Psoas muscle (tissue), 7 donors: ENCODE measurements at regions not wholly inside any gene's neighbourhood (a gene's known extent, or its start where the extent isn't known, plus 50 kb on each side); places are given as distances from the start of the nearest gene placed in this dataset.

Experiments used
- ATAC-seq, 4 donors: fragments of 200-7000 bp; cut with Tn5 transposase; one replicate each; pipeline ENCODE4 v1.9.1; 2020; ENCODE audit warnings: moderate library complexity in 3 of 4, mild to moderate bottlenecking in 2 of 4
- DNase-seq, 2 donors: peaks; one replicate each; pipeline ENCODE4 v3.0.0-alpha.2; 2020
- H3K27ac ChIP-seq: fragments of 200-600 bp; one replicate; pipeline ENCODE4 v1.8.0; 2022
- H3K27me3 ChIP-seq, 3 donors: fragments of 200-600 bp in 1 of 3; one replicate each; pipeline versions ENCODE4 v1.6.1 to v1.8.0; 2013 to 2022; ENCODE audit warnings: low read length in 2 of 3, mild to moderate bottlenecking in 2 of 3, moderate library complexity in 1 of 3; ENCODE audit not compliant: insufficient read depth in 3 of 3
- H3K36me3 ChIP-seq, 2 donors: fragments of 200-600 bp in 1 of 2; one replicate each; pipeline versions ENCODE4 v1.6.1 to v1.8.0; 2013 to 2022; ENCODE audit warnings: low read depth in 1 of 2, mild to moderate bottlenecking in 1 of 2, moderate library complexity in 1 of 2; ENCODE audit not compliant: insufficient read depth in 1 of 2
- H3K4me1 ChIP-seq: fragments of 200-600 bp; one replicate; pipeline ENCODE4 v1.8.0; 2022
- H3K4me3 ChIP-seq: fragments of 200-600 bp; one replicate; pipeline ENCODE4 v1.8.0; 2022; ENCODE audit warnings: mild to moderate bottlenecking
- H3K9me3 ChIP-seq: fragments of 200-600 bp; one replicate; pipeline ENCODE4 v1.8.0; 2022
- WGBS, 3 donors: extraction: QIAGEN DNeasy Blood & Tissue Kit; methylation state at CpG; one replicate each; pipeline versions ENCODE4 v1.1.6 to v1.1.7; 2013; 5-methylcytosine and 5-hydroxymethylcytosine counted together
- intact Hi-C, 2 donors: fragments of 100-400 bp; cut with DNase I; formaldehyde crosslinking; loops; one replicate each; pipeline versions ENCODE4 v1.11.0 to v1.14.2; 2022
- TF ChIP-seq, protein P1 (sequence below): fragments of 200-600 bp; IDR thresholded peaks from one replicate; pipeline ENCODE4 v1.8.0; 2022; ENCODE audit warnings: antibody characterized with exemption
- donor health status: healthy with polysubstance abuse.
- donor health status: DM: no; HTN: no; CAD: no; lungs with moderate emphysema.
- donor health status: Bipolar disorder and iron deficiency.
- donor health status: healthy.
- donor health status: DM: yes; HTN: yes; CAD: no.
- donor health status: DM: no; HTN: no; CAD: no.
- donor health status: DM: yes; HTN: yes; CAD: no.

DNA sequence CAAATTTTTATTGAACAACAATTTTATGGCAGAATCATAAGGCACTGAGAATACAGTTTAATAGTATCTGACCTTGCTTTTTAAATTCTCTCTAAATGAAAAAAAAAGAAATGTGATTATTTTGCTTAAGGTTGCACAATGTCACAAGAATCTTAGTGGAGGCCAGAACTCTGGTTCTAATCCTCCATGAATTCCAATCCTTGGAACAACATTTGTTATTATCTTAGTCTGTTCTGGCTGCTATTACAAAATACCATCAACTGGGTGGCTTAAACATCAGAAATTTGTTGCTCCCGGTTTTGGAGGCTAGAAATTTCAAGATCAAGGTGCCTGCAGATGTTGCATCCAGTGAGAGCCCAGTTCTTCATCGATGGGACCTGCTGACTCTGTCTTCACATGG lies 158.2 kb upstream of the POM121L12 start:
- no peak for ATAC-seq

DNA sequence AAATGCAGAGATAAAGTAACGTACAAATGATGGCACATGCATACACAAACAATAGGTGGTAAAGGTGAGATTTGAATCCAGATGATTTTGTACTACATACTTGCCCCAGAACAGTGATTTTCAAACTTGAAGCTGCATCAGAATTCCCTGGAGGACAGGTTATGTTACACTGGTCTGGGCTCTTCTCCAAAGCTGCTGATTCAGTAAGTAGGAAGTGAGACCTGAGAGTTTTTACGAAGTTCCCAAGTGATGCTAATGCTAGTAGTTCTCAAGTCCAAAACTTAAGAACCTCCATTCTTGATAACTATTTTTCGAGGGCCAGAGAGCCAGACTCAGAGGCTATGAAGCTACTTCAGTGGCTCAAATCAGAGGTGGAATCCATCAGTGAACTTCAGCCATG lies 159.0 kb upstream of the POM121L12 start:
- TF ChIP-seq, protein P1, sequence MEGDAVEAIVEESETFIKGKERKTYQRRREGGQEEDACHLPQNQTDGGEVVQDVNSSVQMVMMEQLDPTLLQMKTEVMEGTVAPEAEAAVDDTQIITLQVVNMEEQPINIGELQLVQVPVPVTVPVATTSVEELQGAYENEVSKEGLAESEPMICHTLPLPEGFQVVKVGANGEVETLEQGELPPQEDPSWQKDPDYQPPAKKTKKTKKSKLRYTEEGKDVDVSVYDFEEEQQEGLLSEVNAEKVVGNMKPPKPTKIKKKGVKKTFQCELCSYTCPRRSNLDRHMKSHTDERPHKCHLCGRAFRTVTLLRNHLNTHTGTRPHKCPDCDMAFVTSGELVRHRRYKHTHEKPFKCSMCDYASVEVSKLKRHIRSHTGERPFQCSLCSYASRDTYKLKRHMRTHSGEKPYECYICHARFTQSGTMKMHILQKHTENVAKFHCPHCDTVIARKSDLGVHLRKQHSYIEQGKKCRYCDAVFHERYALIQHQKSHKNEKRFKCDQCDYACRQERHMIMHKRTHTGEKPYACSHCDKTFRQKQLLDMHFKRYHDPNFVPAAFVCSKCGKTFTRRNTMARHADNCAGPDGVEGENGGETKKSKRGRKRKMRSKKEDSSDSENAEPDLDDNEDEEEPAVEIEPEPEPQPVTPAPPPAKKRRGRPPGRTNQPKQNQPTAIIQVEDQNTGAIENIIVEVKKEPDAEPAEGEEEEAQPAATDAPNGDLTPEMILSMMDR, result no peak
- 68 to 73% (median 71%) methylated on average over 3 of the region's 3 CpGs for WGBS, 3 donors

More for the DNA sequence above, 158.2 kb upstream of the POM121L12 start:
- intact Hi-C loops, result no loop called here
- no peak for DNase-seq
- TF ChIP-seq, protein P1, result no peak
- no peaks in the 10 kb centered on the region for H3K4me1 ChIP-seq
- no peaks in the 10 kb centered on the region for H3K36me3 ChIP-seq
- peaks cover 7% of the 10 kb centered on the region for H3K9me3 ChIP-seq
- WGBS, 3 donors, result 40 to 51% (median 50%) methylated on average over 2 of the region's 2 CpGs
- H3K27me3 ChIP-seq, result peaks cover 0 to 2% (median 0%) of the 10 kb centered on the region in 3 donors
- no peak overlapping the region for H3K4me3 ChIP-seq
- no peak overlapping the region for H3K27ac ChIP-seq

GRCh38 chr7:52863652-52864051 lies 171.8 kb upstream of the POM121L12 start:
- WGBS, 3 donors, result 47 to 58% (median 57%) methylated on average over 2 of the region's 2 CpGs

More for the DNA sequence above, 159.0 kb upstream of the POM121L12 start:
- Histone ChIP-seq H3K36me3 (no peaks in the 10 kb centered on the region), H3K9me3 (peaks cover 7% of the 10 kb centered on the region), H3K27ac (no peak overlapping the region), H3K4me1 (no peaks in the 10 kb centered on the region), H3K4me3 (no peak overlapping the region), H3K27me3 (peaks cover 0 to 2% (median 0%) of the 10 kb centered on the region in 3 donors)
- intact Hi-C loops, result no loop called here
- DNase-seq (no peak), ATAC-seq (no peak)

DNA sequence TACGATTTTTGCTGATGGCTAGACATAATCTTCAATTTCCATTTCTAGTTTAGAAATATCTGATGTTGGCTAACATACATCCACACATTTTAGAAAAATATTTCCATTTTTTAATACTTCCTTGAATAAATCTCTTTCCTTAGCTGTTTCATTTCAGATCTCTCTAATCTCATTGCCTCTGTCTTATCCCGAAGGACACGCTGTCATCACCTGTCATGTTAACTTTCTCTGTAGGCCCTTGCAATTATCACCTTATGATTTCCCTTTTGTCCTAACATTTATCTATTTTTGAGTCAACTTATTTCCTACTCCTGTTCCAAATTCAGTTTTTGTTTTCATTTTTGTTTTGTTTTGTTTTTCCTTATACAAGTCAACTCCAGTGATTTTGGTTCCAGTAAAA lies 173.1 kb upstream of the POM121L12 start:
- no peaks in the 10 kb centered on the region for H3K9me3 ChIP-seq
- no peak overlapping the region for H3K27ac ChIP-seq
- ATAC-seq (no peak), DNase-seq (no peak)
- intact Hi-C loops, result no loop called here
- no peaks in the 10 kb centered on the region for H3K27me3 ChIP-seq
- TF ChIP-seq, protein P1, result no peak
- H3K36me3 ChIP-seq, result no peaks in the 10 kb centered on the region
- H3K4me3 ChIP-seq, result no peak overlapping the region
- no peaks in the 10 kb centered on the region for H3K4me1 ChIP-seq
- 83 to 91% (median 85%) methylated on average over 3 of the region's 3 CpGs for WGBS, 3 donors

More at GRCh38 chr7:52863652-52864051, 171.8 kb upstream of the POM121L12 start:
- DNase-seq, result no peak
- Histone ChIP-seq H3K4me1 (no peaks in the 10 kb centered on the region), H3K36me3 (no peaks in the 10 kb centered on the region), H3K27me3 (no peaks in the 10 kb centered on the region), H3K27ac (no peak overlapping the region), H3K9me3 (no peaks in the 10 kb centered on the region), H3K4me3 (no peak overlapping the region)
- peak in 1 of 4 donors; percentile 21 for ATAC-seq
- intact Hi-C loops, result no loop called here
- TF ChIP-seq, protein P1, result no peak

DNA sequence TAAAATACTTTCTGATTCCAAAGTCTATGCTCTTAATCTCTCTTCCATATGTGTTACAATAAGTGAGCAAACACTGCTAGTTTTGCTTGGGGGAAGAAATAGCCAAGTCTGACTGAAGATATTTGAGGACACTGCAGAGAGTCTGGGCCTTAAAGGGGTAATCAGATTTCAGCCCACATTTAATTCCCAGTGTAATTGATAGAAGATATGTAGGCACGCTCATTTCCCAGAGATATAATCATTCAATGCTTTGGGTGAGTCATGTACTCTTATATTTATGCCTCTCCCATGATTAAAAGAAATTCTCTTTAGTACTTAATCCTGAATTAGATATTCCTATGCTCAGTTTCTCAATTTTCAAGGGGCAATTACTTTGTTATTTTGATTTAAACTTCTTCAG lies 178.1 kb upstream of the POM121L12 start:
- TF ChIP-seq, protein P1, result no peak
- no peak overlapping the region for H3K4me3 ChIP-seq
- no peak overlapping the region for H3K27ac ChIP-seq
- no peak for DNase-seq
- H3K9me3 ChIP-seq, result no peaks in the 10 kb centered on the region
- H3K27me3 ChIP-seq, result no peaks in the 10 kb centered on the region
- no peak for ATAC-seq
- no peaks in the 10 kb centered on the region for H3K36me3 ChIP-seq
- no peaks in the 10 kb centered on the region for H3K4me1 ChIP-seq
- intact Hi-C loops, result no loop called here
- 0% methylated on average over 1 of the region's 1 CpG for WGBS, 3 donors
